Esophagus (tissue), 2 donors: ENCODE measurements at regions not wholly inside any gene's neighbourhood (a gene's known extent, or its start where the extent isn't known, plus 50 kb on each side); places are given as distances from the start of the nearest gene placed in this dataset.

Experiments used
- H3K27ac ChIP-seq, 2 donors: one replicate each; pipeline ENCODE4 v1.5.1; 2013; ENCODE audit warnings: low read depth in 2 of 2, mild to moderate bottlenecking in 2 of 2, inconsistent platforms in 1 of 2, low read length in 1 of 2, moderate library complexity in 1 of 2
- H3K27me3 ChIP-seq, 2 donors: one replicate each; pipeline ENCODE4 v1.6.1; 2013; ENCODE audit warnings: low read length in 2 of 2, control low read depth in 1 of 2, mild to moderate bottlenecking in 1 of 2; ENCODE audit not compliant: insufficient read depth in 2 of 2, control insufficient read depth in 1 of 2
- H3K36me3 ChIP-seq, 2 donors: one replicate each; pipeline ENCODE4 v1.6.1; 2013; ENCODE audit warnings: low read length in 1 of 2; ENCODE audit not compliant: control insufficient read depth in 2 of 2, insufficient read depth in 2 of 2
- H3K4me1 ChIP-seq, 2 donors: one replicate each; pipeline ENCODE4 v1.6.1; 2013; ENCODE audit warnings: low read length in 1 of 2; ENCODE audit not compliant: control insufficient read depth in 2 of 2, insufficient read depth in 2 of 2
- H3K4me3 ChIP-seq, 2 donors: one replicate each; pipeline ENCODE4 v1.5.1; 2013; ENCODE audit warnings: low read length in 2 of 2, mild to moderate bottlenecking in 2 of 2, low read depth in 1 of 2, moderate library complexity in 1 of 2
- H3K9me3 ChIP-seq, 2 donors: one replicate each; pipeline ENCODE4 v1.6.1; 2013; ENCODE audit warnings: mild to moderate bottlenecking in 2 of 2, low read depth in 1 of 2, low read length in 1 of 2, moderate library complexity in 1 of 2; ENCODE audit not compliant: control insufficient read depth in 2 of 2, insufficient read depth in 1 of 2
- WGBS, 2 donors: extraction: QIAGEN DNeasy Blood & Tissue Kit; methylation state at CpG; one replicate each; pipeline ENCODE4 v1.1.7; 2013; 5-methylcytosine and 5-hydroxymethylcytosine counted together
- donor health status: healthy with polysubstance abuse.
- donor health status: Bipolar disorder and iron deficiency.

- H3K9me3 ChIP-seq = no peaks in the 10 kb centered on the region
- no peak overlapping the region for H3K27ac ChIP-seq
- H3K4me1 ChIP-seq = no peaks in the 10 kb centered on the region
- H3K36me3 ChIP-seq = no peaks in the 10 kb centered on the region
- peaks cover 0 to 1% of the 10 kb centered on the region in 2 donors for H3K27me3 ChIP-seq
- H3K4me3 ChIP-seq = no peak overlapping the region
Measured at GRCh38 chr17:34116306-34116705, 138.8 kb upstream of the CCL2 start.

- Histone ChIP-seq H3K4me1 (no peaks in the 10 kb centered on the region), H3K9me3 (no peaks in the 10 kb centered on the region), H3K27ac (no peak overlapping the region), H3K36me3 (no peaks in the 10 kb centered on the region), H3K27me3 (peaks cover 0 to 3% of the 10 kb centered on the region in 2 donors), H3K4me3 (no peak overlapping the region)
- 40 to 72% methylated on average over 3 of the region's 3 CpGs for WGBS, 2 donors
Measured at GRCh38 chr17:34117332-34117731, 137.8 kb upstream of the CCL2 start.

GRCh38 chr17:34117811-34118210 lies 137.3 kb upstream of the CCL2 start:
- WGBS, 2 donors = 67 to 85% methylated on average over 1 of the region's 1 CpG
- Histone ChIP-seq H3K4me1 (no peaks in the 10 kb centered on the region), H3K4me3 (no peak overlapping the region), H3K27ac (no peak overlapping the region), H3K36me3 (no peaks in the 10 kb centered on the region), H3K27me3 (peaks cover 0 to 3% of the 10 kb centered on the region in 2 donors), H3K9me3 (no peaks in the 10 kb centered on the region)

DNA sequence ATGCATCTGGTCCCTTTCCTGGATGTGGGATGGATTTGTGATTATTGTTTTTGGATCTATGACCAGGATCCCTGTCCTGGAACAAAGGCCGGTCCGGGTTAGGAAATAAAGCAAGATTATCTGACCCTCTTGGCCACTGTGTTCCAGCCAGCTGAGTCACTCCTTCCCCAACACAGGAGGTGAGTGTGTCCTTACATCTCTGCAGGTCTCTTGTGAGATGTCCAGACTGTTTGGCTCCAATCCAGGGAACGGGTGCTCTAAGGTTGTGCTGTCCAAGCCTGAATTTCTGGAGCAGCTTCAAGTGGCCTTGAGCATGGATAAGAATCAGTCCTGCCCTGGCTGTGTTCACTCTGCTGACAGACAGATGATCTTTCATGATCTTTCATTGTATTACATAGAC lies 136.5 kb upstream of the CCL2 start:
- whole genome bisulfite sequencing, 2 donors = 54 to 62% methylated on average over 3 of the region's 3 CpGs
- Histone ChIP-seq H3K4me3 (no peak overlapping the region), H3K36me3 (no peaks in the 10 kb centered on the region), H3K27ac (no peak overlapping the region), H3K4me1 (no peaks in the 10 kb centered on the region), H3K9me3 (no peaks in the 10 kb centered on the region), H3K27me3 (peaks cover 0 to 3% of the 10 kb centered on the region in 2 donors)

DNA sequence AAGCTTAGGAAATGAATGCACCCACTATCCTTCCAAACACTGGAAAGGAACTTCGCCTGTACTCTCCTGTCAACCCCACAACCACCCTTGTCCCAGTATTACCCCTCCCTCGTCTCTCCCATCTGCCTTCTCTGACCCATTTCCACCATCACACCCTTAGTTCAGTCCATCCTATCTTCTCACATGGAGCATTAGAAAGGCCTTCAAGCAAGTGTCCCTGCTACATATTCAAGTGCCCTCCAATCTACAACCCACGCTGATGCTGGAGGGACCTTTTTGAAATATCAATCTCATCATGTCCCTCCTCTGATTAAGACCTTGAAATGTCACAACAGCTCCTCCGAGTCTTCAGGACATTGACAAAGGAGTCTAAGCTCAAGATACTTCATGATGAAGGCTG lies 133.8 kb upstream of the CCL2 start:
- WGBS, 2 donors = 74 to 80% methylated on average over 4 of the region's 4 CpGs
- peaks cover 0 to 3% of the 10 kb centered on the region in 2 donors for H3K27me3 ChIP-seq

DNA sequence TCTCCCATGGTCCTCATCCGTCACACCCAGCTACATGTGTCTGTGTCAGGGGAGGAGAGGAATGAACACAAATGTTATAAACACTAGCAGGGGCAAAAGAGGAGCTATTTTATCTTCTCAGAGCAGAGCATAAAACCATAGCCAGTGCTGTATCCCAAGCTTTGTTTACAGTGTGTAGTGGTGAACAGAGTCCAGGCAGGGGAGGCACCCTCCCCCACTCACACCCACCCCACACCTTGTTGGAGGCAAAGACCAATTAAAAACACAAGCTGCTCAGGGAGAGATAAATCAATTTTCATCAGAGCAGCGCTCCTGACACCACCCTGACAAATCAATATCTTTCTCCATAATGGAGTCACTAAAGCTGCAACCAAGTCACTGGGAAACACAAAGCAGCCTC lies 132.6 kb upstream of the CCL2 start:
- H3K4me1 ChIP-seq = no peaks in the 10 kb centered on the region
- H3K9me3 ChIP-seq = no peaks in the 10 kb centered on the region
- no peaks in the 10 kb centered on the region for H3K36me3 ChIP-seq
- peaks cover 0 to 3% of the 10 kb centered on the region in 2 donors for H3K27me3 ChIP-seq
- H3K4me3 ChIP-seq = no peak overlapping the region
- 72 to 88% methylated on average over 2 of the region's 2 CpGs for WGBS, 2 donors
- no peak overlapping the region for H3K27ac ChIP-seq

More for the DNA sequence above, 133.8 kb upstream of the CCL2 start:
- Histone ChIP-seq H3K27ac (no peak overlapping the region), H3K36me3 (no peaks in the 10 kb centered on the region), H3K4me1 (no peaks in the 10 kb centered on the region), H3K9me3 (no peaks in the 10 kb centered on the region), H3K4me3 (no peak overlapping the region)

DNA sequence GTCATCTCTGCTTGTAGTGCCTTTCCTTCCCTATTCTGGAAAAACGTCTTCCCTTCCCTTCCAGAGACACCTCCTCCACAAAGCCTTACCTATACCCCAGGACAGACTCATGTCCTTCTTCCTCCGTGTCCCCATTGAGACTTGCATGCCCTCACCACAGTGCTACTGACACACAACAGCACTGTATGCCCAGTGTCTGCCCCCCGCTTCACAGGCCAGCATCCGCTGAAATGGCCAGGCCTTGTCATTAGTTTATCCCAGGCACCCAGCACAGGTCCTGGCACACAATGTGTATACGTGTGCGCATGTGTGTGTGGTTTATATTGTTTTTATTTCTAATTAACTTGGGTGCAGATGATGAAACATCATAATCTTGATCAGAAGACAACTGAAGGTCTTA lies 130.1 kb upstream of the CCL2 start:
- H3K27me3 ChIP-seq = peaks cover 0 to 3% of the 10 kb centered on the region in 2 donors
- H3K4me1 ChIP-seq = no peaks in the 10 kb centered on the region
- H3K9me3 ChIP-seq = no peaks in the 10 kb centered on the region
- 80 to 84% methylated on average over 6 of the region's 6 CpGs for whole genome bisulfite sequencing, 2 donors
- H3K27ac ChIP-seq = no peak overlapping the region
- no peaks in the 10 kb centered on the region for H3K36me3 ChIP-seq
- H3K4me3 ChIP-seq = no peak overlapping the region

- Histone ChIP-seq H3K27me3 (peaks cover 0 to 3% of the 10 kb centered on the region in 2 donors), H3K27ac (no peak overlapping the region), H3K4me3 (no peak overlapping the region), H3K36me3 (no peaks in the 10 kb centered on the region), H3K4me1 (no peaks in the 10 kb centered on the region), H3K9me3 (no peaks in the 10 kb centered on the region)
- 91 to 93% methylated on average over 3 of the region's 3 CpGs for WGBS, 2 donors
Measured at GRCh38 chr17:34125921-34126320, 129.2 kb upstream of the CCL2 start.

GRCh38 chr17:34126496-34126895 lies 128.6 kb upstream of the CCL2 start:
- no peak overlapping the region for H3K27ac ChIP-seq
- no peak overlapping the region for H3K4me3 ChIP-seq
- peaks cover 0 to 3% of the 10 kb centered on the region in 2 donors for H3K27me3 ChIP-seq
- no peaks in the 10 kb centered on the region for H3K4me1 ChIP-seq
- H3K36me3 ChIP-seq = no peaks in the 10 kb centered on the region
- WGBS, 2 donors = 80 to 82% methylated on average over 7 of the region's 7 CpGs
- no peaks in the 10 kb centered on the region for H3K9me3 ChIP-seq

- 53 to 54% methylated on average over 3 of the region's 3 CpGs for WGBS, 2 donors
- no peaks in the 10 kb centered on the region for H3K36me3 ChIP-seq
- H3K9me3 ChIP-seq = no peaks in the 10 kb centered on the region
- H3K27ac ChIP-seq = no peak overlapping the region
- no peaks in the 10 kb centered on the region for H3K27me3 ChIP-seq
- no peaks in the 10 kb centered on the region for H3K4me1 ChIP-seq
- no peak overlapping the region for H3K4me3 ChIP-seq
Measured at GRCh38 chr17:34126965-34127364, 128.1 kb upstream of the CCL2 start.
